IMR-90 (cell line): ENCODE measurements at regions not wholly inside any gene's neighbourhood (a gene's known extent, or its start where the extent isn't known, plus 50 kb on each side); places are given as distances from the start of the nearest gene placed in this dataset.
"Not testable (repeated sequence)": the region's sequence is repeated elsewhere in the genome, so short reads cannot be mapped to it uniquely, and the experiment has no call there.

Source experiments
- ATAC-seq: fragments of 200-7000 bp; cut with Tn5 transposase; 2 replicates; pipeline ENCODE4 v1.9.1; 2020; ENCODE audit warnings: low read depth, mild to moderate bottlenecking, moderate library complexity
- BruUV-seq: library from RNA; stranded (reverse); fragments of 400-500 nt; replicated peaks from 2 replicates; lab custom pipeline; 2021; lab: Mats Ljungman, UMichigan
- CTCF ChIA-PET: fragments of 300-600 bp; formaldehyde crosslinking; extraction: SDS; loops from one replicate; lab custom pipeline; 2021; ENCODE audit warnings: antibody characterized with exemption; lab: Yijun Ruan, JAX
- POLR2A ChIA-PET: fragments of 300-600 bp; sonication (Branson Sonifier 250); formaldehyde crosslinking; loops from one replicate; lab custom pipeline; 2022; ENCODE audit warnings: antibody characterized with exemption; ENCODE audit not compliant: unreplicated experiment; lab: Charles Lee
- DNase-seq: peaks from one replicate; pipeline ENCODE4 v3.0.0; 2013
- H2AFZ ChIP-seq: replicated peaks from 2 replicates; pipeline ENCODE3; 2013; ENCODE audit warnings: low read length, mild to moderate bottlenecking; ENCODE audit not compliant: poor library complexity
- H2AK5ac ChIP-seq: 2 replicates; pipeline ENCODE4 v1.6.1; 2013; ENCODE audit warnings: low read depth, low read length, inconsistent platforms
- H2AK9ac ChIP-seq: replicated peaks from 2 replicates; pipeline ENCODE3; 2013; ENCODE audit warnings: mild to moderate bottlenecking, low read depth, low read length, moderate library complexity; ENCODE audit not compliant: poor library complexity
- H2BK120ac ChIP-seq: 2 replicates; pipeline ENCODE4 v1.6.1; 2013; ENCODE audit warnings: low read depth, low read length, inconsistent platforms
- H2BK15ac ChIP-seq: 3 replicates; pipeline ENCODE4 v1.6.1; 2013; ENCODE audit warnings: low read depth, low read length, inconsistent platforms
- H2BK20ac ChIP-seq: 2 replicates; pipeline ENCODE4 v1.6.1; 2013; ENCODE audit warnings: low read depth, mild to moderate bottlenecking, inconsistent platforms, low read length, moderate library complexity
- H2BK5ac ChIP-seq: 2 replicates; pipeline ENCODE4 v1.6.1; 2013; ENCODE audit warnings: mild to moderate bottlenecking, low read depth, low read length, inconsistent platforms; ENCODE audit not compliant: poor library complexity, severe bottlenecking
- H3K14ac ChIP-seq: replicated peaks from 2 replicates; pipeline ENCODE4 v1.6.1; 2013; ENCODE audit warnings: low read depth, low read length, inconsistent platforms
- H3K18ac ChIP-seq: 2 replicates; pipeline ENCODE4 v1.6.1; 2013; ENCODE audit warnings: low read depth, low read length, control low read depth
- H3K23ac ChIP-seq: 2 replicates; pipeline ENCODE4 v1.6.1; 2013; ENCODE audit warnings: low read depth, low read length, inconsistent platforms
- H3K27ac ChIP-seq: 2 replicates; pipeline ENCODE4 v1.5.1; 2013; ENCODE audit warnings: mild to moderate bottlenecking, control low read depth, low read length; ENCODE audit not compliant: insufficient read depth
- H3K27me3 ChIP-seq: 2 replicates; pipeline ENCODE4 v1.6.1; 2013; ENCODE audit warnings: low read length; ENCODE audit not compliant: control insufficient read depth, insufficient read depth
- H3K36me3 ChIP-seq: 2 replicates; pipeline ENCODE4 v1.6.1; 2013; ENCODE audit warnings: low read length, mixed read lengths; ENCODE audit not compliant: control insufficient read depth, insufficient read depth
- H3K4ac ChIP-seq: 2 replicates; pipeline ENCODE4 v1.6.1; 2013; ENCODE audit warnings: low read depth, low read length, inconsistent platforms
- H3K4me1 ChIP-seq: 2 replicates; pipeline ENCODE4 v1.6.1; 2013; ENCODE audit warnings: low read length, mixed read lengths; ENCODE audit not compliant: control insufficient read depth, insufficient read depth
- H3K4me2 ChIP-seq: 2 replicates; pipeline ENCODE4 v1.6.1; 2013; ENCODE audit warnings: low read depth, mild to moderate bottlenecking, control low read depth, low read length, moderate library complexity
- H3K4me3 ChIP-seq: 2 replicates; pipeline ENCODE4 v1.5.1; 2013; ENCODE audit warnings: low read depth, mild to moderate bottlenecking, control low read depth, low read length, moderate library complexity; ENCODE audit not compliant: insufficient read depth
- H3K56ac ChIP-seq: 2 replicates; pipeline ENCODE4 v1.6.1; 2013; ENCODE audit warnings: low read length, inconsistent platforms; ENCODE audit not compliant: insufficient read depth; ENCODE audit errors: extremely low read depth
- H3K79me1 ChIP-seq, 2 experiments: 2 replicates each; pipeline ENCODE4 v1.6.1; 2013; ENCODE audit warnings: low read length in 2 of 2, inconsistent platforms in 1 of 2, low read depth in 1 of 2
- H3K9ac ChIP-seq: 2 replicates; pipeline ENCODE4 v1.6.1; 2013; ENCODE audit warnings: low read depth, low read length, control low read depth
- H3K9me1 ChIP-seq: 2 replicates; pipeline ENCODE4 v1.6.1; 2013; ENCODE audit warnings: low read length, inconsistent platforms; ENCODE audit not compliant: insufficient read depth
- H3K9me3 ChIP-seq: 2 replicates; pipeline ENCODE4 v1.6.1; 2013; ENCODE audit warnings: low read length; ENCODE audit not compliant: control insufficient read depth, insufficient read depth
- H4K20me1 ChIP-seq: 2 replicates; pipeline ENCODE4 v1.6.1; 2013; ENCODE audit warnings: low read length, inconsistent platforms; ENCODE audit not compliant: insufficient read depth
- H4K5ac ChIP-seq: 2 replicates; pipeline ENCODE4 v1.6.1; 2013; ENCODE audit warnings: mild to moderate bottlenecking, low read depth, low read length, control low read depth
- H4K8ac ChIP-seq, 2 experiments: 2 replicates each; pipeline ENCODE4 v1.6.1; 2013; ENCODE audit warnings: low read depth in 2 of 2, low read length in 2 of 2, control low read depth in 1 of 2, inconsistent platforms in 1 of 2
- H4K91ac ChIP-seq: 2 replicates; pipeline ENCODE4 v1.6.1; 2013; ENCODE audit warnings: low read depth, low read length, inconsistent platforms; ENCODE audit not compliant: insufficient read depth
- WGBS, 2 experiments: methylation state at CpG; one replicate each; pipeline versions ENCODE4 v1.1.5 to v1.1.7; 2013; ENCODE audit warnings: missing lambda C conversion rate in 2 of 2; ENCODE audit not compliant: insufficient read length in 1 of 2; ENCODE audit errors: extremely low coverage in 2 of 2; 5-methylcytosine and 5-hydroxymethylcytosine counted together
- dilution Hi-C: fragments of 300-500 bp; cut with HindIII; formaldehyde crosslinking; loops from one replicate; pipeline ENCODE4 v1.14.3; 2018; ENCODE audit warnings: low sequenced_read_pairs; ENCODE audit not compliant: unreplicated experiment
- in situ Hi-C: fragments of 300-500 bp; cut with MboI; formaldehyde crosslinking; loops from 3 replicates; pipeline ENCODE4 v1.14.3; 2019; ENCODE audit warnings: low sequenced_read_pairs, inconsistent platforms, mixed read lengths
- intact Hi-C: fragments of 100-400 bp; cut with micrococcal nuclease; formaldehyde crosslinking; loops from 2 replicates; pipeline ENCODE4 v1.10.0; 2022
- TF ChIP-seq, protein P1 (sequence below): conservative IDR thresholded peaks from 2 replicates; pipeline ENCODE4 v1.5.1; 2012; ENCODE audit warnings: mild to moderate bottlenecking, low read depth, low read length, improper control_type of control experiment

DNA sequence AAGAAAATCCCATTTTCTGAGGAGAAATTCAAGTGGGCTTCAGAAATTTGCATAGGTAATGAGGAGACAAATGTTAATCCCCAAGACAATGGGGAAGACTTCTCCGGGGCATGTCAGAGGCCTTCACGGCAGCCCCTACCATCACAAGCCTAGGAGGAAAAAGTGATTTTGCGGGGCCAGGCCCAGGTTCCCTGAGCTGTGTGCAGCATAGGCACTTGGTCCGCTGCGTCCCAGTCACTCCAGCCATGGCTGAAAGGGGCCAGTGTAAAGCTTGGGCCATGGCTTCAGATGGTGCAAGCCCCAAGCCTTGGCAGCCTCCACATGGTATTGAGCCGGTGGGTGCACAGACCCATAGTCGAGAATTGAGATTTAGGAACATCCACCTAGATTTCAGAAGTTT, 570.7 kb downstream of the KCNA4 start:
- WGBS, 2 experiments = no CpG with 5 or more reads among the region's 7 CpGs
- Histone ChIP-seq H2BK5ac (no peak overlapping the region), H3K27ac (no peak overlapping the region), H3K9me3 (no peaks in the 10 kb centered on the region), H3K4ac (no peak overlapping the region), H3K4me3 (no peak overlapping the region), H3K18ac (no peak overlapping the region), H4K91ac (no peak overlapping the region), H4K8ac (no peak overlapping the region), H3K9ac (no peak overlapping the region), H2BK120ac (no peak overlapping the region), H3K56ac (no peak overlapping the region), H3K23ac (no peak overlapping the region), H2BK20ac (no peak overlapping the region), H2AK9ac (no peak overlapping the region), H3K27me3 (no peaks in the 10 kb centered on the region), H2AFZ (no peak overlapping the region), H3K4me2 (no peak overlapping the region), H4K5ac (no peak overlapping the region), H3K79me1 (no peaks in the 10 kb centered on the region), H3K14ac (no peak overlapping the region), H4K20me1 (no peaks in the 10 kb centered on the region), H3K4me1 (no peaks in the 10 kb centered on the region), H2BK15ac (no peak overlapping the region), H3K9me1 (no peaks in the 10 kb centered on the region), H3K36me3 (no peaks in the 10 kb centered on the region), H2AK5ac (no peak overlapping the region)
- POLR2A ChIA-PET = no interaction called here
- dilution Hi-C loops (no loop called here), in situ Hi-C loops (loop anchor here (25.0 kb wide), 1 partner anchor 691 kb away; no protein-coding TSS in a partner anchor), intact Hi-C loops (loop anchor here (5.0 kb wide), 1 partner anchor 876 kb away; the partner anchor contains the start of gene ARL14EP)
- ATAC-seq (no peak), DNase-seq (no peak)
- CTCF ChIA-PET = no interaction called here
- no TSS peak for BruUV-seq
- TF ChIP-seq, protein P1, sequence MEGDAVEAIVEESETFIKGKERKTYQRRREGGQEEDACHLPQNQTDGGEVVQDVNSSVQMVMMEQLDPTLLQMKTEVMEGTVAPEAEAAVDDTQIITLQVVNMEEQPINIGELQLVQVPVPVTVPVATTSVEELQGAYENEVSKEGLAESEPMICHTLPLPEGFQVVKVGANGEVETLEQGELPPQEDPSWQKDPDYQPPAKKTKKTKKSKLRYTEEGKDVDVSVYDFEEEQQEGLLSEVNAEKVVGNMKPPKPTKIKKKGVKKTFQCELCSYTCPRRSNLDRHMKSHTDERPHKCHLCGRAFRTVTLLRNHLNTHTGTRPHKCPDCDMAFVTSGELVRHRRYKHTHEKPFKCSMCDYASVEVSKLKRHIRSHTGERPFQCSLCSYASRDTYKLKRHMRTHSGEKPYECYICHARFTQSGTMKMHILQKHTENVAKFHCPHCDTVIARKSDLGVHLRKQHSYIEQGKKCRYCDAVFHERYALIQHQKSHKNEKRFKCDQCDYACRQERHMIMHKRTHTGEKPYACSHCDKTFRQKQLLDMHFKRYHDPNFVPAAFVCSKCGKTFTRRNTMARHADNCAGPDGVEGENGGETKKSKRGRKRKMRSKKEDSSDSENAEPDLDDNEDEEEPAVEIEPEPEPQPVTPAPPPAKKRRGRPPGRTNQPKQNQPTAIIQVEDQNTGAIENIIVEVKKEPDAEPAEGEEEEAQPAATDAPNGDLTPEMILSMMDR = no peak

DNA sequence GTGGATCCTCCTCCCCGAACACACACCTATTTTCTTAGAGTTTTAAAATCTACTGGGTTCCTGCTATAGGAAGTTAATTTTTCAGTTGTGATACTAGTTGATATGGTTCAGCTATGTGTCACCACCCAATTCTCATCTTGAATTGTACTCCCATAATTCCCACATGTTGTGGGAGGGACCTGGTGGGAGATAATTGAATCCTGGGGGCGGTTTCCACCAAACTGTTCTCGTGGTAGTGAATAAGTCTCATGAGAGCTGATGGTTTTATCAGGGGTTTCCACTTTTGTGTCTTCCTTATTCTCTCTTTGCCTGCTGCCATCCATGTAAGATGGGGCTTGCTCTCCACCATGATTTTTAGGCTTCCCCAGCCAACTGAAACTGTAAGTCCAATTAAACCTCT, 571.6 kb downstream of the KCNA4 start:
- H3K4me2 ChIP-seq, H3K36me3 ChIP-seq, POLR2A ChIA-PET, CTCF ChIA-PET, H3K4ac ChIP-seq, H3K9me3 ChIP-seq, H4K91ac ChIP-seq, H3K4me1 ChIP-seq, H2AK5ac ChIP-seq, H3K18ac ChIP-seq, H4K20me1 ChIP-seq, H3K23ac ChIP-seq, H4K8ac ChIP-seq, H3K27me3 ChIP-seq, H4K5ac ChIP-seq, DNase-seq, H3K79me1 ChIP-seq, dilution Hi-C loops, H3K9ac ChIP-seq, H2BK5ac ChIP-seq, H3K9me1 ChIP-seq, H2BK120ac ChIP-seq, H3K4me3 ChIP-seq, H2BK15ac ChIP-seq, BruUV-seq, ATAC-seq, H3K14ac ChIP-seq, H3K56ac ChIP-seq, H2BK20ac ChIP-seq, H3K27ac ChIP-seq, H2AFZ ChIP-seq, H2AK9ac ChIP-seq: not testable (repeated sequence)
- no CpG with 5 or more reads among the region's 3 CpGs for WGBS, 2 experiments
- intact Hi-C loops (loop anchor here (5.0 kb wide), 1 partner anchor 877 kb away; the partner anchor contains the start of gene ARL14EP), in situ Hi-C loops (loop anchor here (25.0 kb wide), 1 partner anchor 692 kb away; no protein-coding TSS in a partner anchor)
